LHCN-M2 (cell line): ENCODE measurements at regions not wholly inside any gene's neighbourhood (a gene's known extent, or its start where the extent isn't known, plus 50 kb on each side); places are given as distances from the start of the nearest gene placed in this dataset.

Experiments used
- DNase-seq: peaks from one replicate; pipeline ENCODE4 v3.0.0-alpha.2; 2012; ENCODE audit warnings: low read depth

GRCh38 chr2:19810148-19810547 is 91.6 kb downstream of the TTC32 start:
- no peak for DNase-seq

GRCh38 chr2:19809206-19809605 is 92.6 kb downstream of the TTC32 start:
- no peak for DNase-seq

GRCh38 chr2:19807866-19808265 is 93.9 kb downstream of the TTC32 start:
- peak; percentile 6 for DNase-seq

- DNase-seq, result no peak
Measured at GRCh38 chr2:19807346-19807745, 94.4 kb downstream of the TTC32 start.

- no peak for DNase-seq
Measured at GRCh38 chr2:19806591-19806990, 95.2 kb downstream of the TTC32 start.

- no peak for DNase-seq
Measured at GRCh38 chr2:19806131-19806530, 95.7 kb downstream of the TTC32 start.

GRCh38 chr2:19805266-19805665 is 96.5 kb downstream of the TTC32 start:
- DNase-seq, result no peak

- no peak for DNase-seq
Measured at GRCh38 chr2:19804639-19805260, 97.0 kb downstream of the TTC32 start.

GRCh38 chr2:19802086-19802841 is 99.5 kb downstream of the TTC32 start:
- DNase-seq, result peak; percentile 17

GRCh38 chr2:19801367-19802080 is 100.3 kb downstream of the TTC32 start:
- DNase-seq, result peak; percentile 98

GRCh38 chr2:19800796-19801195 is 101.0 kb downstream of the TTC32 start:
- DNase-seq, result no peak

- peak; percentile 7 for DNase-seq
Measured at GRCh38 chr2:19799881-19800780, 101.7 kb downstream of the TTC32 start.

GRCh38 chr2:19797871-19798270 is 103.9 kb downstream of the TTC32 start:
- no peak for DNase-seq

GRCh38 chr2:19797243-19797810 is 104.5 kb downstream of the TTC32 start:
- no peak for DNase-seq

- DNase-seq, result peak; percentile 96
Measured at GRCh38 chr2:19796035-19796695, 105.6 kb downstream of the TTC32 start.

- no peak for DNase-seq
Measured at GRCh38 chr2:19793132-19793750, 108.5 kb downstream of the TTC32 start.

GRCh38 chr2:19790291-19790690 is 111.5 kb downstream of the TTC32 start:
- DNase-seq, result peak; percentile 84

- DNase-seq, result no peak
Measured at GRCh38 chr2:19787134-19787533, 114.6 kb downstream of the TTC32 start.

- DNase-seq, result peak; percentile 63
Measured at GRCh38 chr2:19786408-19787058, 115.2 kb downstream of the TTC32 start.

GRCh38 chr2:19785867-19786266 is 115.9 kb downstream of the TTC32 start:
- no peak for DNase-seq
